SK-N-SH (cell line): ENCODE measurements at regions not wholly inside any gene's neighbourhood (a gene's known extent, or its start where the extent isn't known, plus 50 kb on each side); places are given as distances from the start of the nearest gene placed in this dataset.

Experiments
- CTCF ChIA-PET: fragments of 300-600, 350-600 bp; formaldehyde crosslinking; extraction: SDS; loops from one replicate; lab custom pipeline; 2021; lab: Yijun Ruan, JAX
- POLR2A ChIA-PET: fragments of 350-600 bp; sonication (Branson Sonifier 250); formaldehyde crosslinking; extraction: SDS; loops from one replicate; lab custom pipeline; 2020; ENCODE audit warnings: antibody characterized with exemption, inconsistent platforms; lab: Yijun Ruan, JAX
- DNase-seq: peaks from one replicate; pipeline ENCODE4 v3.0.0; 2012
- H2AFZ ChIP-seq: fragments of 200-600 bp; sonication (generic); 2 replicates; pipeline ENCODE4 v1.8.1; 2016; ENCODE audit warnings: antibody characterized with exemption, mild to moderate bottlenecking, low read depth
- H3F3A ChIP-seq: fragments of 200-600 bp; sonication (generic); replicated peaks from 2 replicates; pipeline ENCODE3; 2016; ENCODE audit warnings: antibody characterized with exemption, mild to moderate bottlenecking; ENCODE audit not compliant: insufficient read depth
- H3K27ac ChIP-seq, 2 experiments: fragments of 200-500 bp in 1 of 2; fragments of 200-600 bp in 1 of 2; sonication (Bioruptor generic) in 1 of 2; sonication (generic), shearing (Covaris generic) in 1 of 2; 2 replicates each; pipeline versions ENCODE4 v1.5.1 to v1.6.1; 2014 to 2016; ENCODE audit warnings: low read depth in 2 of 2, inconsistent platforms in 1 of 2, low read length in 1 of 2, mild to moderate bottlenecking in 1 of 2, mixed read lengths in 1 of 2
- H3K27me3 ChIP-seq: fragments of 200-600 bp; sonication (generic), shearing (Covaris generic); 2 replicates; pipeline ENCODE4 v1.6.1; 2016; ENCODE audit warnings: mixed run types; ENCODE audit not compliant: insufficient read depth
- H3K36me3 ChIP-seq, 2 experiments: fragments of 200-500 bp in 1 of 2; fragments of 200-600 bp in 1 of 2; sonication (Bioruptor generic) in 1 of 2; sonication (generic) in 1 of 2; replicated peaks in 1 of 2; 2 replicates each; pipeline versions ENCODE3 to v1.5.1; 2014 to 2016; ENCODE audit warnings: low read length in 1 of 2, mild to moderate bottlenecking in 1 of 2; ENCODE audit not compliant: insufficient read depth in 2 of 2, control insufficient read depth in 1 of 2
- H3K4me1 ChIP-seq, 2 experiments: fragments of 200-500 bp in 1 of 2; fragments of 200-600 bp in 1 of 2; sonication (Bioruptor generic) in 1 of 2; sonication (generic), shearing (Covaris generic) in 1 of 2; 2 replicates each; pipeline versions ENCODE4 v1.5.1 to v1.6.1; 2014 to 2016; ENCODE audit warnings: low read depth in 1 of 2, low read length in 1 of 2, mixed run types in 1 of 2; ENCODE audit not compliant: insufficient read depth in 2 of 2, control insufficient read depth in 1 of 2
- H3K4me2 ChIP-seq: fragments of 200-600 bp; sonication (generic), shearing (Covaris generic); 2 replicates; pipeline ENCODE4 v1.6.1; 2017; ENCODE audit warnings: mixed run types
- H3K4me3 ChIP-seq, 2 experiments: fragments of 200-500 bp in 1 of 2; fragments of 200-600 bp in 1 of 2; sonication (Bioruptor generic) in 1 of 2; sonication (generic), shearing (Covaris generic) in 1 of 2; 2 replicates each; pipeline versions ENCODE4 v1.5.1 to v1.8.1; 2014 to 2016; ENCODE audit warnings: low read depth in 2 of 2, inconsistent platforms in 1 of 2, low read length in 1 of 2, mild to moderate bottlenecking in 1 of 2, mixed read lengths in 1 of 2, moderate library complexity in 1 of 2
- H3K79me2 ChIP-seq: fragments of 200-600 bp; sonication (generic); 2 replicates; pipeline ENCODE4 v1.8.1; 2017; ENCODE audit warnings: mild to moderate bottlenecking; ENCODE audit not compliant: insufficient read depth
- H3K9ac ChIP-seq: fragments of 200-600 bp; sonication (generic); 2 replicates; pipeline ENCODE4 v1.6.1; 2017; ENCODE audit warnings: mixed run types
- H3K9me2 ChIP-seq: fragments of 200-600 bp; sonication (generic); 2 replicates; pipeline ENCODE4 v1.6.1; 2017; ENCODE audit warnings: mixed run types
- H3K9me3 ChIP-seq: fragments of 200-600 bp; sonication (generic); 2 replicates; pipeline ENCODE4 v1.6.1; 2017; ENCODE audit warnings: mixed run types, mild to moderate bottlenecking, moderate library complexity
- H4K20me1 ChIP-seq: fragments of 200-600 bp; sonication (generic); 2 replicates; pipeline ENCODE4 v1.6.1; 2017; ENCODE audit warnings: mild to moderate bottlenecking, mixed run types; ENCODE audit not compliant: insufficient read depth
- CHD2 ChIP-seq: fragments of 150-350 bp; IDR thresholded peaks from 2 replicates; pipeline ENCODE4 v1.6.1; 2018; ENCODE audit warnings: low read length; ENCODE audit not compliant: partially characterized antibody
- EP300 ChIP-seq, 2 experiments: IDR thresholded peaks; 2 replicates each; pipeline versions ENCODE4 v1.4.0 to v1.6.1; 2012; ENCODE audit warnings: borderline replicate concordance in 1 of 2, low read depth in 1 of 2, low read length in 1 of 2
- FOSL2 ChIP-seq: IDR thresholded peaks from 2 replicates; pipeline ENCODE4 v1.4.0; 2012; ENCODE audit warnings: low read depth, mild to moderate bottlenecking, moderate library complexity, borderline replicate concordance
- FOXJ3 ChIP-seq: sonication (generic); formaldehyde crosslinking; IDR thresholded peaks from 2 replicates; pipeline ENCODE4 v1.5.1; 2020; ENCODE audit warnings: mild to moderate bottlenecking, missing genetic modification reagents
- FOXM1 ChIP-seq: IDR thresholded peaks from 2 replicates; pipeline ENCODE4 v1.4.0; 2012; ENCODE audit warnings: low read depth, mild to moderate bottlenecking
- MAX ChIP-seq: IDR thresholded peaks from 2 replicates; pipeline ENCODE4 v1.4.0; 2012; ENCODE audit warnings: low read depth
- MEF2A ChIP-seq: IDR thresholded peaks from 2 replicates; pipeline ENCODE4 v1.4.0; 2012; ENCODE audit warnings: low read depth, borderline replicate concordance
- NFIC ChIP-seq: IDR thresholded peaks from 2 replicates; pipeline ENCODE4 v1.4.0; 2012; ENCODE audit warnings: borderline replicate concordance
- NRF1 ChIP-seq: IDR thresholded peaks from 2 replicates; pipeline ENCODE4 v1.6.1; 2012; ENCODE audit warnings: low read depth, mild to moderate bottlenecking, low read length
- POLR2AphosphoS5 ChIP-seq: IDR thresholded peaks from 2 replicates; pipeline ENCODE4 v1.6.1; 2012; ENCODE audit warnings: low read depth, low read length
- RAD21 ChIP-seq: IDR thresholded peaks from 2 replicates; pipeline ENCODE4 v1.6.1; 2012; ENCODE audit warnings: mild to moderate bottlenecking, low read length
- RXRA ChIP-seq: IDR thresholded peaks from 2 replicates; pipeline ENCODE4 v1.4.0; 2012; ENCODE audit warnings: low read depth, mild to moderate bottlenecking, borderline replicate concordance
- WGBS: methylation state at CpG from one replicate; pipeline ENCODE4 v1.1.6; 2017; ENCODE audit warnings: low lambda C conversion rate; 5-methylcytosine and 5-hydroxymethylcytosine counted together
- TF ChIP-seq, protein P1 (sequence below): fragments of 150-350 bp; IDR thresholded peaks from 2 replicates; pipeline ENCODE4 v1.6.1; 2017; ENCODE audit warnings: antibody characterized with exemption, low read length, low read depth, borderline replicate concordance
- TF ChIP-seq, protein P2 (sequence below): IDR thresholded peaks from 2 replicates; pipeline ENCODE4 v1.4.0; 2012; ENCODE audit warnings: low read depth, borderline replicate concordance
- TF ChIP-seq, protein P3 (sequence below): fragments of 200-600 bp; sonication (generic); IDR thresholded peaks from 2 replicates; pipeline ENCODE4 v1.6.1; 2017; ENCODE audit warnings: antibody characterized with exemption, mild to moderate bottlenecking, moderate library complexity

GRCh38 chr5:172529896-172530295, 75.6 kb upstream of the SH3PXD2B start:
- 38% methylated on average over 3 of the region's 3 CpGs for WGBS
- no peak for DNase-seq
- Histone ChIP-seq H3K27ac (no peak overlapping the region), H3F3A (no peaks in the 10 kb centered on the region), H4K20me1 (no peaks in the 10 kb centered on the region), H3K79me2 (no peaks in the 10 kb centered on the region), H3K9me2 (no peaks in the 10 kb centered on the region), H3K4me1 (peaks cover 0 to 17% of the 10 kb centered on the region in 2 experiments; a peak in 2 of 4 replicates), H3K36me3 (no peaks in the 10 kb centered on the region), H3K4me2 (no peak overlapping the region), H3K9me3 (no peaks in the 10 kb centered on the region), H3K27me3 (no peaks in the 10 kb centered on the region), H3K9ac (no peak overlapping the region), H3K4me3 (no peak overlapping the region), H2AFZ (no peak overlapping the region)
- POLR2A ChIA-PET = no interaction called here
- CTCF ChIA-PET = interaction anchor here (2.2 kb wide), 1 partner anchor 168 kb away, joined by 8 read pairs; no protein-coding TSS in a partner anchor
- TF ChIP-seq NRF1 (no peak), NFIC (no peak), FOXM1 (no peak)
- TF ChIP-seq, protein P1, sequence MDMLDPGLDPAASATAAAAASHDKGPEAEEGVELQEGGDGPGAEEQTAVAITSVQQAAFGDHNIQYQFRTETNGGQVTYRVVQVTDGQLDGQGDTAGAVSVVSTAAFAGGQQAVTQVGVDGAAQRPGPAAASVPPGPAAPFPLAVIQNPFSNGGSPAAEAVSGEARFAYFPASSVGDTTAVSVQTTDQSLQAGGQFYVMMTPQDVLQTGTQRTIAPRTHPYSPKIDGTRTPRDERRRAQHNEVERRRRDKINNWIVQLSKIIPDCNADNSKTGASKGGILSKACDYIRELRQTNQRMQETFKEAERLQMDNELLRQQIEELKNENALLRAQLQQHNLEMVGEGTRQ = no peak

DNA sequence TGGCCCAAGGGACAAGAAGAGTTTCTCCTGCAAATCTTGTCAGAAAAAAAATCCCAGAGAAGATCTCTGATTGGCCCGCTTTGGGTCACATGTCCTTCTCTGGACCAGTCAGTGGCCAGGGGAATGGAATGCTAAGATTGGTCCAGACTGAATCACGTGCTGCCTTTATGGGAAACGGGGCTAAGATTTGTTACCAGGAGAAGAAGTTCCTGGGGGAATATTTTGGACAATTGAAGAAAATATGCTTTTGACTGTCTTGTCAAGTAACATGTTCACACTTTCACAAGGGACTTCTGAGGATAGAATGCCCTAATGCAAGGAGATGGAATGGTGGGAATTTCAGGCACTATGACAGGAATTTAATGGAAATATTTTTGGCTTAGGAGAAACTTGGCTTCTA, 74.1 kb upstream of the SH3PXD2B start:
- H3K4me3 ChIP-seq = no peak overlapping the region
- H3K27me3 ChIP-seq = peaks cover 5% of the 10 kb centered on the region; the same call in 1 of the 2 replicates
- 54% methylated on average over 3 of the region's 3 CpGs for WGBS
- POLR2A ChIA-PET = interaction anchor here (0.6 kb wide), 1 partner anchor 160 kb away, joined by 3 read pairs; no protein-coding TSS in a partner anchor
- H3K9ac ChIP-seq = no peak overlapping the region
- no peaks in the 10 kb centered on the region for H3K79me2 ChIP-seq
- CTCF ChIA-PET = interaction anchor here (2.2 kb wide), 1 partner anchor 169 kb away, joined by 8 read pairs; no protein-coding TSS in a partner anchor
- H3K4me1 ChIP-seq = peaks cover 0 to 8% of the 10 kb centered on the region in 2 experiments; a peak in 1 of 4 replicates
- H3F3A ChIP-seq = no peaks in the 10 kb centered on the region
- DNase-seq = no peak
- H3K9me3 ChIP-seq = no peaks in the 10 kb centered on the region
- H3K27ac ChIP-seq = no peak overlapping the region
- no peaks in the 10 kb centered on the region for H4K20me1 ChIP-seq
- TF ChIP-seq, protein P2, sequence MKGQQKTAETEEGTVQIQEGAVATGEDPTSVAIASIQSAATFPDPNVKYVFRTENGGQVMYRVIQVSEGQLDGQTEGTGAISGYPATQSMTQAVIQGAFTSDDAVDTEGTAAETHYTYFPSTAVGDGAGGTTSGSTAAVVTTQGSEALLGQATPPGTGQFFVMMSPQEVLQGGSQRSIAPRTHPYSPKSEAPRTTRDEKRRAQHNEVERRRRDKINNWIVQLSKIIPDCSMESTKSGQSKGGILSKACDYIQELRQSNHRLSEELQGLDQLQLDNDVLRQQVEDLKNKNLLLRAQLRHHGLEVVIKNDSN = peak; percentile 62; the same call in 1 of the 2 replicates
- TF ChIP-seq POLR2AphosphoS5 = no peak
- no peaks in the 10 kb centered on the region for H3K9me2 ChIP-seq
- H3K36me3 ChIP-seq = no peaks in the 10 kb centered on the region
- no peak overlapping the region for H3K4me2 ChIP-seq
- H2AFZ ChIP-seq = no peak overlapping the region

DNA sequence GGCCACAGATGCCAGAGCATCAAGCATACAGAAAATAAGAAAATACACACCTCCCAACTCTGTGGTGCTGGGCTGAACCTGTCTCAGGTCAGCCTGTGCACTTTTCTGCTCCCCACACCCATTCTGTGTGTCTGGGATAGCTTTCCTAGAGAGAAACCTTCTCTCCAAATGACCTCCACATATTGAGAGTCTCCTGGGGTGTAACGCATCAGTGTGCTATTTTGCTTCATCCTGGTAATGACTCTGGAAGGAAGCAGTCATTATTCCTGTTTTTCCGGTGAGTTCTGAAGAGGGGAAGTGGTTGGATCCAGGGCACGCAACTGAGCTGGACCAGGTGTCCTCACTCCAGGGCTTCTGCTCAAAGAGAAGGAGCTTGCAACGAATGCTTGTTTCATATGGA, 73.2 kb upstream of the SH3PXD2B start:
- Histone ChIP-seq H2AFZ (no peak overlapping the region), H3K4me2 (no peak overlapping the region), H3K79me2 (no peaks in the 10 kb centered on the region), H3K9me3 (no peaks in the 10 kb centered on the region), H3F3A (no peaks in the 10 kb centered on the region), H3K36me3 (no peaks in the 10 kb centered on the region), H3K9ac (no peak overlapping the region), H3K4me1 (peaks cover 0 to 7% of the 10 kb centered on the region in 2 experiments; a peak in 1 of 4 replicates), H3K4me3 (no peak overlapping the region), H4K20me1 (no peaks in the 10 kb centered on the region), H3K9me2 (no peaks in the 10 kb centered on the region)
- WGBS = 45% methylated on average over 4 of the region's 4 CpGs
- ChIA-PET POLR2A (no interaction called here), CTCF (no interaction called here)
- TF ChIP-seq EP300 (IDR thresholded peaks at IDR 0.05; ENCODE audit: borderline replicate concordance in 1 of 2, low read depth in 1 of 2, low read length in 1 of 2) = no peak
- TF ChIP-seq RAD21 = no peak
- TF ChIP-seq FOXJ3 (CRISPR knock-in tag) = no peak
- TF ChIP-seq FOSL2 = no peak
- TF ChIP-seq MAX = no peak
- TF ChIP-seq RXRA = no peak
- TF ChIP-seq MEF2A = no peak
- TF ChIP-seq, protein P3, sequence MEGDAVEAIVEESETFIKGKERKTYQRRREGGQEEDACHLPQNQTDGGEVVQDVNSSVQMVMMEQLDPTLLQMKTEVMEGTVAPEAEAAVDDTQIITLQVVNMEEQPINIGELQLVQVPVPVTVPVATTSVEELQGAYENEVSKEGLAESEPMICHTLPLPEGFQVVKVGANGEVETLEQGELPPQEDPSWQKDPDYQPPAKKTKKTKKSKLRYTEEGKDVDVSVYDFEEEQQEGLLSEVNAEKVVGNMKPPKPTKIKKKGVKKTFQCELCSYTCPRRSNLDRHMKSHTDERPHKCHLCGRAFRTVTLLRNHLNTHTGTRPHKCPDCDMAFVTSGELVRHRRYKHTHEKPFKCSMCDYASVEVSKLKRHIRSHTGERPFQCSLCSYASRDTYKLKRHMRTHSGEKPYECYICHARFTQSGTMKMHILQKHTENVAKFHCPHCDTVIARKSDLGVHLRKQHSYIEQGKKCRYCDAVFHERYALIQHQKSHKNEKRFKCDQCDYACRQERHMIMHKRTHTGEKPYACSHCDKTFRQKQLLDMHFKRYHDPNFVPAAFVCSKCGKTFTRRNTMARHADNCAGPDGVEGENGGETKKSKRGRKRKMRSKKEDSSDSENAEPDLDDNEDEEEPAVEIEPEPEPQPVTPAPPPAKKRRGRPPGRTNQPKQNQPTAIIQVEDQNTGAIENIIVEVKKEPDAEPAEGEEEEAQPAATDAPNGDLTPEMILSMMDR = no peak
- no peak for TF ChIP-seq CHD2
- TF ChIP-seq FOXM1 = no peak
- TF ChIP-seq, all 33 proteins: peak for 0
- Histone ChIP-seq H3K27me3 (peaks cover 5% of the 10 kb centered on the region; the same call in 1 of the 2 replicates), H3K27ac (no peak overlapping the region)
- DNase-seq = no peak
